ENCODE measurements at regions not wholly inside any gene's neighbourhood (a gene's known extent, or its start where the extent isn't known, plus 50 kb on each side); places are given as distances from the start of the nearest gene placed in this dataset.

DNA sequence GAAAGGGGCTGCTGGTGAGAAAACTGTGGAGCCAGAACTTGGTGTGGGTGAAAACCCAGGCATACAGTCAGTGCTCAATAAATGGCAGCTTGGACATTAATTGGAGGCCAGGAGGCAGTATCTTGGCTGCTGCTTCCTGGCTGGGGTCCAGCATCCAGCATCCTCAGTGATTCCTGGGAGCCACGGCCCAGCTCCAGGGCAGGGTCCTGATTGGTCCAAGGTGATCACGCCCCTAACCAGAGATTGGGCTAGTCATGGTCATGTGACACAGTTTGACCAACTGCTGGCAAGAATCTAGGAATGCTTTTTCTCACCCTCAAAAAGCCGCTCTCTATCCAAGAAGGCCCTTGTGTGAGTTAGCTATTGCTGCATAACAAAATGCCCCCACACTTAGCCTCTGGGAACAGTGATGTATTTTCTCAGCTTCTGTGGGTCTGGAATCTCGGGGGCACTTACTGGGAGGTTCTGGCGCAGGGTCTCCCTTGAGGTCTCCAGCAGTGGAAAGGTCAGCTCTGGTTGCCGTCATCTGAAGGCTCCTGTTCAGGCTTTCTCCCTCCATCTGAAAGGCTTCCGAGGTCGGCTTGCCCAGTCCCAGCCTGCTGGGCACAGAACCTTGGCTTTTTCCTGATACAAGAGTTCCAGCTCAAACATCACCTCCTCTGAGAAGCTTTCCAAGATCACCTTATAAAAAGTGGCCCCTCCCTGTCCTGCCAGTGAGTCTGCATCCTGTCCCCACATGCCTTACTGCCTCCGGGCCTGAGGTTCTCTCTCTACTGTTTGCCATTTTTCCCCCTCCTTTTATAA is 119.2 kb upstream of the NCOR2 start:
- no peak for DNase-seq (ENCODE audit: extremely low read depth, low read depth)
- TF ChIP-seq, protein P1, sequence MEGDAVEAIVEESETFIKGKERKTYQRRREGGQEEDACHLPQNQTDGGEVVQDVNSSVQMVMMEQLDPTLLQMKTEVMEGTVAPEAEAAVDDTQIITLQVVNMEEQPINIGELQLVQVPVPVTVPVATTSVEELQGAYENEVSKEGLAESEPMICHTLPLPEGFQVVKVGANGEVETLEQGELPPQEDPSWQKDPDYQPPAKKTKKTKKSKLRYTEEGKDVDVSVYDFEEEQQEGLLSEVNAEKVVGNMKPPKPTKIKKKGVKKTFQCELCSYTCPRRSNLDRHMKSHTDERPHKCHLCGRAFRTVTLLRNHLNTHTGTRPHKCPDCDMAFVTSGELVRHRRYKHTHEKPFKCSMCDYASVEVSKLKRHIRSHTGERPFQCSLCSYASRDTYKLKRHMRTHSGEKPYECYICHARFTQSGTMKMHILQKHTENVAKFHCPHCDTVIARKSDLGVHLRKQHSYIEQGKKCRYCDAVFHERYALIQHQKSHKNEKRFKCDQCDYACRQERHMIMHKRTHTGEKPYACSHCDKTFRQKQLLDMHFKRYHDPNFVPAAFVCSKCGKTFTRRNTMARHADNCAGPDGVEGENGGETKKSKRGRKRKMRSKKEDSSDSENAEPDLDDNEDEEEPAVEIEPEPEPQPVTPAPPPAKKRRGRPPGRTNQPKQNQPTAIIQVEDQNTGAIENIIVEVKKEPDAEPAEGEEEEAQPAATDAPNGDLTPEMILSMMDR (IDR thresholded peaks at IDR 0.05; ENCODE audit: low read depth, low read length): no peak

DNA sequence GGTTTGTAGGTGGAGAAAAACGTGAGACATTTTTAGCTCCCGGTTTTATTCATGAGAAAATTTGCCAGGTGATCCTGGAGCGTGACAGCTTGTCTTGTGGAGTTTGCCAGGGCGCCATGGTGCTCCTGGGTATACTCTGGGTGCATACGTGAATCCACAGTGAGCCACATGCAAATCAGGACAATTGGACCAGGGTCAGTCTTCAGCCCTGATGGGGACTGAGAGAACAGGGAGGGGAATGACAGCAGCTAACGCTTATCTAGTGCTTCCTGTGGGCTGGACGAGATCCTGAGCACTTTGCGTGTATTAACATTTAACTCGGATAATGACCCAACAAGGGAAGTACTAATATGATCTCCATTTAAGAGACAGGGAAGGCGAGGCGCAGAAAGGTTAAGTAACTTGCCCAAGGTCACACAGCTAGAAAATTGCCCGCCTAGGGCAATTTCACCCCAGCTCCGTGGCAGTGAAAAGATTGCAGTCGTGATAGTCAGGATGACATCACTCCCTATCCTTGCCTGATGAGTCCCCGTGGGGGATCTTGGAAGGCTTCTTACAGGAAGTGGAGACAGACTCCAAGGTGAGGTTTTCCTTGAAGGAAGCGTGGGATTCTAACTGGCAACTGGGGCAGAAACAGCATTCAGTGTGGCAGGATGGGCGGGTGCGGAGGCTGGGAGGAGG is 118.4 kb upstream of the NCOR2 start:
- DNase-seq (ENCODE audit: extremely low read depth, low read depth): no peak
- TF ChIP-seq, protein P1 (IDR thresholded peaks at IDR 0.05; ENCODE audit: low read depth, low read length): no peak

DNA sequence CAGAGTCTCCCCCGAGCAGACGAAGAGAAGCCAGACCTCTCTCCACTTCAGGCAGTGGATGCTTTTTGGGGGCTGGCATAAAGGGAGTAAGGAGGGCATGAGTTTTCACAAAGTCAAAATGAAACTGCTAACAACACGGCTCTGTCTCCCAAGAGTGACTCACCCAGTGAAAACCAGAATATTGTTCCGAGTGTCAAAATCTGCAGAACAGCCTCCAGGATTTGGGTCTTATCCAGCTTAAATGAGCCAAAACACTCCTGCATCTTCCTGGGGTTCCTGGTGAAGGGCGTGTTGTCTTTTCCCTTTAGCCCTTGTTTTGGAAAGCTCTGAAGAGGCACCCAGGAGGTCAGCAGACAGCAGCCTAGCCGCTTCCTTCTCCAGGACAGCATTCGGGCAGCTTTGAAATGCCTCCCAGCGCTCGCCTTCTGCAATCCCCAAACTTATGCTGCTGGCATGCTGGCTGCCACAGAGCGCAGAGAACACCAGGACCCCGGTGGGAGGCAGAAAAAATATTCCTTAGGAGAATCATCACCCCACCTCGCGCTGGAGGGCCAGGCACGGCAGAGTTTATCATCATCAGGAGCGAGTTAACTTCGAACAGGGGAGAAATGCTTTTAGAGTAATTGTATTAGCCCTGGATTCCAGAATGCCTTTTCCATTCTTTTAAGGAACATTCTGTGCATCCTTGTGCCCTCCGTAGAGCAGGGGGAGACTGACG is 117.7 kb upstream of the NCOR2 start:
- DNase-seq (ENCODE audit: extremely low read depth, low read depth): no peak

DNA sequence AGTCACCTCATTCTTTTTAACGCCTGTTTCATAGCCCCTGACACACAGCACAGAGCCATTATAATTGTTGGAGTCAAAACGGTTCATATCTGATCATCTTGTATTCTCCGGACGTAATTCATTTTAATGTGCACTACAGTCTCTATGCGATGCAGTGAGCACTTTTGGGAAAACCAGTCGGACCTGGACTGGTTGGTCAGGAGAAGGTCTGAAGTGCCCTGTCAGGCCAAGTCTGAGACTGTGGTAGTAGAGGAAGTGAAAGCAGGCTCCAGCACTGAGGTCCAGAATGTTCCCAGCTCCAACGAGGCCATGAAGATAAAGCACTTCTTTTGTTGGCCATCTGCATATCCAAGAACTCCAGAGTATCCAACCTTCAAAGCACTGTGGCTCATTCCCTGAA is 117.1 kb upstream of the NCOR2 start:
- TF ChIP-seq, protein P1 (IDR thresholded peaks at IDR 0.05; ENCODE audit: low read depth, low read length): no peak
- no peak for DNase-seq (ENCODE audit: extremely low read depth, low read depth)

More for the DNA sequence above, 117.7 kb upstream of the NCOR2 start:
- TF ChIP-seq, protein P1 (IDR thresholded peaks at IDR 0.05; ENCODE audit: low read depth, low read length): no peak

DNA sequence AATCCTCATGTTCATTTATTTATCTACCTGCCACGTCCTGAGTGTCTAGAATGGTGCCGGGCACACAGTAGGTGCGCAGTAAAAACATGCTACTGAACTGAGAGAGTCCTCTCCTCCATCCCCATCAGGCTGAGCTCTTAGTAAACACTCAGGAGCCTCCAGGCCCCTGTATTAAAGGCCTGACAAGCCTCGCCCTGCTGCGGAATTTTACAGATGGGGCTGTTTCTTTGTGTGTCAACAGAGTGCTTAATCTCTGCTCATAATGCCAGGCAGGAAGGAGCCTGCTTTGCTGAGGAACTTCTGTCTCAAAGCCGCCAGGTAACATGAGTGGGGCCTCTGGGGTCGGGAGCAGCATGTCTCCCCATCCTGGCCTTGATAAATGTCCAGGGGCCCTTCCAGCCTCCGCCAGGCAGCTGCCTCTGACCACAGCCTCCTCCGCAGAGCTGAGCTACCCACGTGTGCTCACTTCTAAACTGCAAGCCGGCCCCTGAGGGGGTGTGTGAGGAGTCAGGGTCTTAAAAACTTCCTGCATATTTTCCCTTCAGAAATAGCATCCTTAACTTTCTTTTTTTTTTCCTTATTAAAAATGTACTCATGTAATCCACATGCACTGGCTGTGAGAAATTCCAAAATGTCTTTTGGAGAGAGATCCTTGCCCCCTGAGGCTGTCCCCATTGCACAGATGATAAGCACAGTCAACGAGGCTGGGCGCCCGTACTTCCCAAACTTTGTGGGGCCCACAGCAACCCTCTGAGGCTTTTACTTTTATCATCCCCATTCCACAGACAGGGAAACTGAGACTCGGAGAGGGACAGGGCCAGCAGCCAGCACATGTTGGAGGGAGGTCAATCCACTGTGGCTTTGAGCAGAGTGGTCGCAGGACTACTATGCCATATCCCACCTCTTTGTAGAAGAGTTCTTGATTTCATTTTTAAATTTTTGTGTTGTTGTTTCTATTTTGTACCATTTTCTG is 116.0 kb upstream of the NCOR2 start:
- TF ChIP-seq, protein P1 (IDR thresholded peaks at IDR 0.05; ENCODE audit: low read depth, low read length): no peak
- no peak for DNase-seq (ENCODE audit: extremely low read depth, low read depth)

DNA sequence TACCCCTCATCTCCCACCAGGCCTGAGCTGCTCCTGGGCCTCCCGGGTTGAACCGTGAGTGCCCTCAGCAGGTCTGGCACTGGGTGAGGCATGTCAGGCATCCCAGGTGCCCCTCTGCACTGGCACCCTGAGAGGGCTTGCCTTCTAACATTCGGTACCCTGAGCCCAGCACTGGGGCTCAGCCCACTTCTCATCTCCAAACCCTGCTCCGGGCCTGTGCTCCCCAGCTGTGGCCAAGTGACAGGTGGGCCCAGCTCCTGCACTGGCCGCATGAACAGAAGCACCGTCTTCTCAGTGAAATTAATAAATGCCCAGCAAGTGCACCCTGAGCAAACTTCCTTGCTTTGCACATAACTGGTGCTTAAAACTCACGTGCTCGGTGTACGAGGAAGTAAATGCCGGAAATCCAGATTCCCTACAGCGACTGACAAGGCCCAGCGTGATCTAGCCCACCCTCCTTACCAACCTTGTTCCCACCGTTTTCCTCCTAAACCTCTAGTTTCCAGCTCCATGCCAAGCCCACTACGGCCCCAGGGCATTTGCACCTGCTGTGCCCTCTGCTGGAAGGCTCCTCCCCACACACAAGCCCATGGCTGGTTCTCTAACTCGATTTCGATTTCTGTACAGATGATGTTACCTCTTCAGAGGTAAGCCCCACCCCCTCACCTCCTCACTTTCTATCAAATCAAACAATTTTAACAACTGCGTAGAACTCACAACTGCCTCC is 115.2 kb upstream of the NCOR2 start:
- no peak for DNase-seq (ENCODE audit: extremely low read depth, low read depth)
- TF ChIP-seq, protein P1 (IDR thresholded peaks at IDR 0.05; ENCODE audit: low read depth, low read length): no peak
